H9 (cell line): ENCODE measurements at regions not wholly inside any gene's neighbourhood (a gene's known extent, or its start where the extent isn't known, plus 50 kb on each side); places are given as distances from the start of the nearest gene placed in this dataset.
A peak's percentile ranks its signal among the peaks of the same experiment; 100 is the strongest.

Source experiments
- DNase-seq: peaks from one replicate; pipeline ENCODE4 v3.0.0-alpha.2; 2017
- H2AFZ ChIP-seq: one replicate; pipeline ENCODE4 v1.6.1; 2013; ENCODE audit warnings: mild to moderate bottlenecking, low read length, control low read depth, moderate library complexity
- H2AK5ac ChIP-seq: 2 replicates; pipeline ENCODE4 v1.6.1; 2013; ENCODE audit warnings: low read length, control low read depth, mixed read lengths; ENCODE audit not compliant: insufficient read length
- H2BK120ac ChIP-seq: one replicate; pipeline ENCODE4 v1.6.1; 2013; ENCODE audit warnings: low read depth, mild to moderate bottlenecking, low read length, control low read depth, inconsistent platforms; ENCODE audit not compliant: poor library complexity, severe bottlenecking
- H2BK12ac ChIP-seq: 2 replicates; pipeline ENCODE4 v1.6.1; 2013; ENCODE audit warnings: low read length, control low read depth, mixed read lengths, low read depth; ENCODE audit not compliant: insufficient read length
- H2BK15ac ChIP-seq: 2 replicates; pipeline ENCODE4 v1.6.1; 2013; ENCODE audit warnings: low read depth, low read length, control low read depth
- H2BK20ac ChIP-seq: one replicate; pipeline ENCODE4 v1.6.1; 2013; ENCODE audit warnings: low read depth, mild to moderate bottlenecking, low read length, control low read depth, inconsistent platforms; ENCODE audit not compliant: poor library complexity, severe bottlenecking
- H2BK5ac ChIP-seq: 2 replicates; pipeline ENCODE4 v1.6.1; 2013; ENCODE audit warnings: low read length, control low read depth, mixed read lengths; ENCODE audit not compliant: insufficient read length
- H3K14ac ChIP-seq: 2 replicates; pipeline ENCODE4 v1.6.1; 2013; ENCODE audit warnings: low read length, control low read depth; ENCODE audit not compliant: insufficient read depth
- H3K18ac ChIP-seq: 2 replicates; pipeline ENCODE4 v1.6.1; 2013; ENCODE audit warnings: low read depth, mild to moderate bottlenecking, mixed read lengths, low read length, control low read depth; ENCODE audit not compliant: insufficient read length
- H3K23ac ChIP-seq: 2 replicates; pipeline ENCODE4 v1.6.1; 2013; ENCODE audit warnings: low read length, control low read depth, mixed read lengths, low read depth; ENCODE audit not compliant: insufficient read length
- H3K23me2 ChIP-seq: 2 replicates; pipeline ENCODE4 v1.6.1; 2013; ENCODE audit warnings: low read depth, mild to moderate bottlenecking, mixed read lengths, low read length, control low read depth; ENCODE audit not compliant: insufficient read length, poor library complexity, severe bottlenecking
- H3K27ac ChIP-seq: 2 replicates; pipeline ENCODE4 v1.5.1; 2013; ENCODE audit warnings: low read length, control low read depth, mixed read lengths, low read depth; ENCODE audit not compliant: insufficient read length
- H3K27me3 ChIP-seq: 2 replicates; pipeline ENCODE4 v1.6.1; 2013; ENCODE audit warnings: low read length, control low read depth, inconsistent platforms; ENCODE audit not compliant: insufficient read depth
- H3K4ac ChIP-seq: 2 replicates; pipeline ENCODE4 v1.6.1; 2013; ENCODE audit warnings: low read depth, mild to moderate bottlenecking, control low read depth, inconsistent platforms, low read length, moderate library complexity
- H3K4me1 ChIP-seq: 2 replicates; pipeline ENCODE4 v1.6.1; 2013; ENCODE audit warnings: low read length, control low read depth, inconsistent platforms; ENCODE audit not compliant: insufficient read depth
- H3K4me2 ChIP-seq: 2 replicates; pipeline ENCODE4 v1.6.1; 2013; ENCODE audit warnings: low read length, control low read depth, mixed read lengths; ENCODE audit not compliant: insufficient read length, insufficient read depth
- H3K56ac ChIP-seq: 2 replicates; pipeline ENCODE4 v1.6.1; 2013; ENCODE audit warnings: low read depth, mild to moderate bottlenecking, mixed read lengths, low read length, control low read depth; ENCODE audit not compliant: insufficient read length
- H3K79me1 ChIP-seq: 2 replicates; pipeline ENCODE4 v1.6.1; 2013; ENCODE audit warnings: low read depth, mild to moderate bottlenecking, moderate library complexity, low read length, control low read depth, inconsistent platforms; ENCODE audit not compliant: insufficient read depth, poor library complexity, severe bottlenecking
- H3K79me2 ChIP-seq: 2 replicates; pipeline ENCODE4 v1.6.1; 2013; ENCODE audit warnings: low read length, control low read depth, inconsistent platforms; ENCODE audit not compliant: insufficient read depth
- H3K9ac ChIP-seq: 2 replicates; pipeline ENCODE4 v1.6.1; 2013; ENCODE audit warnings: low read length, control low read depth, mixed read lengths; ENCODE audit not compliant: insufficient read length; ENCODE audit errors: extremely low read depth
- H3K9me3 ChIP-seq: one replicate; pipeline ENCODE4 v1.6.1; 2013; ENCODE audit warnings: low read depth, low read length, inconsistent platforms; ENCODE audit not compliant: control insufficient read depth
- H3T11ph ChIP-seq: one replicate; pipeline ENCODE4 v1.6.1; 2013; ENCODE audit warnings: mild to moderate bottlenecking, low read length, control low read depth, inconsistent platforms
- H4K20me1 ChIP-seq: one replicate; pipeline ENCODE4 v1.6.1; 2013; ENCODE audit not compliant: control insufficient read depth, insufficient read length, insufficient read depth
- H4K5ac ChIP-seq: 2 replicates; pipeline ENCODE4 v1.6.1; 2013; ENCODE audit warnings: low read depth, mild to moderate bottlenecking, mixed read lengths, low read length, control low read depth; ENCODE audit not compliant: insufficient read length
- H4K8ac ChIP-seq: replicated peaks from 2 replicates; pipeline ENCODE4 v1.6.1; 2013; ENCODE audit warnings: low read length, control low read depth, mixed read lengths, low read depth; ENCODE audit not compliant: insufficient read length
- H4K91ac ChIP-seq: 2 replicates; pipeline ENCODE4 v1.6.1; 2013; ENCODE audit warnings: low read depth, mild to moderate bottlenecking, moderate library complexity, mixed read lengths, low read length, control low read depth; ENCODE audit not compliant: insufficient read length
- H3K27ac Mint-ChIP-seq, 3 experiments: 2 replicates in 2 of 3; 3 replicates in 1 of 3; pipeline ENCODE4 v1.8.0; 2020 to 2021; ENCODE audit warnings: mixed read lengths in 3 of 3, mild to moderate bottlenecking in 1 of 3, moderate library complexity in 1 of 3
- H3K27me3 Mint-ChIP-seq: 2 replicates; pipeline ENCODE4 v1.8.0; 2021; ENCODE audit warnings: low read depth, mild to moderate bottlenecking, moderate library complexity, mixed read lengths
- H3K36me3 Mint-ChIP-seq, 3 experiments: 2 replicates in 2 of 3; 3 replicates in 1 of 3; pipeline ENCODE4 v1.8.0; 2020 to 2021; ENCODE audit warnings: low read depth in 3 of 3, mixed read lengths in 3 of 3; ENCODE audit not compliant: insufficient read depth in 1 of 3
- H3K4me1 Mint-ChIP-seq, 2 experiments: 2 replicates each; pipeline ENCODE4 v1.8.0; 2020; ENCODE audit warnings: mixed read lengths in 2 of 2
- H3K4me3 Mint-ChIP-seq, 2 experiments: 2 replicates in 1 of 2; 3 replicates in 1 of 2; pipeline ENCODE4 v1.8.0; 2020 to 2021; ENCODE audit warnings: mild to moderate bottlenecking in 2 of 2, mixed read lengths in 2 of 2, moderate library complexity in 1 of 2
- H3K9me3 Mint-ChIP-seq, 2 experiments: 2 replicates in 1 of 2; 3 replicates in 1 of 2; pipeline ENCODE4 v1.8.0; 2020; ENCODE audit warnings: mild to moderate bottlenecking in 2 of 2, mixed read lengths in 2 of 2, moderate library complexity in 1 of 2
- CTCF ChIP-seq: fragments of 200-600 bp; sonication (generic); conservative IDR thresholded peaks from 3 replicates; pipeline ENCODE4 v1.8.0; 2021; ENCODE audit warnings: antibody characterized with exemption, mild to moderate bottlenecking
- WGBS: extraction: QIAGEN DNeasy Blood & Tissue Kit; methylation state at CpG from one replicate; pipeline ENCODE4 v1.1.7; 2013; ENCODE audit warnings: missing lambda C conversion rate, low lambda C conversion rate, mixed read lengths; ENCODE audit not compliant: insufficient read length; ENCODE audit errors: extremely low coverage; 5-methylcytosine and 5-hydroxymethylcytosine counted together

- H2BK5ac ChIP-seq = no peak overlapping the region
- peaks cover 24% of the 10 kb centered on the region for H3K23me2 ChIP-seq
- no peak overlapping the region for H3K18ac ChIP-seq
- no peak for DNase-seq
- no peaks in the 10 kb centered on the region; a peak in 1 of 7 replicates for H3K36me3 Mint-ChIP-seq
- H3K27ac ChIP-seq = no peak overlapping the region
- H3K23ac ChIP-seq = no peak overlapping the region
- no peak overlapping the region for H3K27ac Mint-ChIP-seq
- no peak overlapping the region for H2BK120ac ChIP-seq
- no peak overlapping the region for H2BK12ac ChIP-seq
- WGBS = no CpG with 5 or more reads among the region's 90 CpGs
- H2BK15ac ChIP-seq = no peak overlapping the region
- no peak overlapping the region for H2AK5ac ChIP-seq
- no peak overlapping the region for H3K4ac ChIP-seq
- H3K4me2 ChIP-seq = peak overlapping the region; percentile 57
- no peak overlapping the region for H3T11ph ChIP-seq
- H3K79me1 ChIP-seq = no peaks in the 10 kb centered on the region
- TF ChIP-seq CTCF = no peak
- H3K9ac ChIP-seq = no peak overlapping the region
- peaks cover 7% of the 10 kb centered on the region; the same call in 1 of the 2 replicates for H3K4me1 ChIP-seq
- H3K4me1 Mint-ChIP-seq = peaks cover 12 to 14% of the 10 kb centered on the region in 2 experiments
- H2AFZ ChIP-seq = no peak overlapping the region
- peaks cover 28% of the 10 kb centered on the region; the same call in 1 of the 2 replicates for H3K27me3 ChIP-seq
- H4K20me1 ChIP-seq = no peaks in the 10 kb centered on the region
- H4K8ac ChIP-seq = no peak overlapping the region
- no peak overlapping the region for H3K56ac ChIP-seq
- H3K9me3 ChIP-seq = no peaks in the 10 kb centered on the region
- no peak overlapping the region for H4K91ac ChIP-seq
- H3K9me3 Mint-ChIP-seq = no peaks in the 10 kb centered on the region; a peak in 1 of 5 replicates
- H3K79me2 ChIP-seq = no peaks in the 10 kb centered on the region
- peak overlapping the region; percentile 63 to 92 for H3K4me3 Mint-ChIP-seq
- no peak overlapping the region for H3K14ac ChIP-seq
- no peak overlapping the region for H4K5ac ChIP-seq
- H3K27me3 Mint-ChIP-seq = peaks cover 43% of the 10 kb centered on the region
- no peak overlapping the region for H2BK20ac ChIP-seq
Observed at GRCh38 chr18:5628512-5629255, 84.9 kb upstream of the EPB41L3 start.
